Upper lobe of left lung (tissue), 4 donors: ENCODE measurements at regions not wholly inside any gene's neighbourhood (a gene's known extent, or its start where the extent isn't known, plus 50 kb on each side); places are given as distances from the start of the nearest gene placed in this dataset.

ENCODE experiments used
- CTCF ChIP-seq, 6 experiments: fragments of 450-650 bp in 4 of 6; fragments of 200-600 bp in 2 of 6; sonication (generic) in 2 of 6; IDR thresholded peaks; one replicate each; pipeline ENCODE4 v1.5.1; 2016 to 2019; ENCODE audit warnings: antibody characterized with exemption in 6 of 6
- POLR2A ChIP-seq, 4 donors: fragments of 450-650 bp; IDR thresholded peaks; one replicate each; pipeline ENCODE4 v1.5.1; 2016 to 2017; ENCODE audit warnings: antibody characterized with exemption in 4 of 4, mild to moderate bottlenecking in 2 of 4
- POLR2AphosphoS5 ChIP-seq, 2 donors: sonication (generic); formaldehyde crosslinking; IDR thresholded peaks; one replicate each; pipeline ENCODE4 v1.5.1; 2017; ENCODE audit warnings: antibody characterized with exemption in 2 of 2

GRCh38 chr21:41683815-41684214 is 83.0 kb downstream of the RIPK4 start:
- TF ChIP-seq CTCF (IDR thresholded peaks at IDR 0.05): no peak
- TF ChIP-seq POLR2AphosphoS5 (IDR thresholded peaks at IDR 0.05): no peak
- no peak for TF ChIP-seq POLR2A (IDR thresholded peaks at IDR 0.05)
